BJ (cell line): ENCODE measurements at regions not wholly inside any gene's neighbourhood (a gene's known extent, or its start where the extent isn't known, plus 50 kb on each side); places are given as distances from the start of the nearest gene placed in this dataset.

ENCODE experiments used
- CTCF ChIA-PET: fragments of 350-600 bp; formaldehyde crosslinking; extraction: SDS; loops from one replicate; lab custom pipeline; 2021; ENCODE audit warnings: antibody characterized with exemption, inconsistent platforms; lab: Yijun Ruan, JAX
- POLR2A ChIA-PET: fragments of 300-600 bp; sonication (Branson Sonifier 250); formaldehyde crosslinking; extraction: SDS; loops from one replicate; lab custom pipeline; 2021; ENCODE audit warnings: antibody characterized with exemption; lab: Charles Lee
- DNase-seq: peaks from one replicate; pipeline ENCODE4 v3.0.0-alpha.2; 2011; ENCODE audit warnings: low read depth
- H3K27me3 ChIP-seq: 2 replicates; pipeline ENCODE4 v1.6.0; 2011; ENCODE audit warnings: low read length; ENCODE audit not compliant: control insufficient read depth, insufficient read depth
- H3K36me3 ChIP-seq: 2 replicates; pipeline ENCODE4 v1.5.1; 2011; ENCODE audit warnings: low read length; ENCODE audit not compliant: control insufficient read depth, insufficient read depth
- H3K4me3 ChIP-seq: 2 replicates; pipeline ENCODE4 v1.5.1; 2011; ENCODE audit warnings: low read depth, mild to moderate bottlenecking, control low read depth, low read length
- CTCF ChIP-seq: IDR thresholded peaks from 2 replicates; pipeline ENCODE4 v1.5.1; 2011; ENCODE audit warnings: low read depth, mild to moderate bottlenecking, control low read depth, inconsistent platforms, low read length, moderate library complexity; ENCODE audit not compliant: insufficient read depth

DNA sequence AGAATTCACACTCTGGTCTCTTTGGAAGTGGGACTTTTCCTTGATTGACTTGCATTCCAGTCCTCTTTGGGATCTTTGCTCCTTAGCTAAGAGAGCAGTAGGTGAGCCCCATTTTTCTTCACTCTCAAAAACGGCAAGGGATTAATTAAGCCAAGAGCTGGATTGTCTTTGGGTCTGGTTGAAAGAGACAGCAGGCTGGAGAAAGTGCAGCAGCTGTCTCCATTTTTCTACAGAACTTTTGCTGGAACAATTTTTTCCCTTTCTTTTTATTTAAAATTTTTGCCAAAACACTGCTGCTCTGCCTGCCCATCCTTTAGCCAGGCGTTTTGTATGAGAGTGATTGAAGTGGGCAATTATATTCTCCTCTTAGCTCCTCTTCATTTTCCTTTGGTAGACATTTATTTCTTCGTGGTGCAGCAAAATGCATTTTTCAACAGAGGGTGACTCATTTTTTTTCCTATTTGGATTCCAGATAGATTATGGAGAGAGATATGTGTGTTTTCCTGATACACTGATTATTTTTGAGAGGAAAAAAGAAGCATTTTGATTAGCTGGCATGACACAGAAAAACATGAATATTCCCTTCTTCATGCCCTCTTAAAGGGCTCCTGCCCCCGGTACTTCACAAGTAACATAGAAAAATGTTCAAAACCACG lies 371.2 kb upstream of the NBEA start:
- TF ChIP-seq CTCF, result no peak
- ChIA-PET CTCF (no interaction called here), POLR2A (no interaction called here)
- H3K27me3 ChIP-seq, result no peaks in the 10 kb centered on the region
- no peaks in the 10 kb centered on the region for H3K36me3 ChIP-seq
- no peak overlapping the region for H3K4me3 ChIP-seq
- DNase-seq, result no peak

GRCh38 chr13:34571716-34572115 lies 370.4 kb upstream of the NBEA start:
- DNase-seq, result no peak
- TF ChIP-seq CTCF, result no peak
- no peaks in the 10 kb centered on the region for H3K36me3 ChIP-seq
- H3K27me3 ChIP-seq, result no peaks in the 10 kb centered on the region; the same call in 1 of the 2 replicates
- H3K4me3 ChIP-seq, result no peak overlapping the region
- ChIA-PET POLR2A (no interaction called here), CTCF (no interaction called here)

GRCh38 chr13:34577051-34577450 lies 365.0 kb upstream of the NBEA start:
- DNase-seq, result no peak
- CTCF ChIA-PET, result interaction anchor here (0.7 to 1.4 kb wide), 2 partner anchors 12 to 357 kb away, joined by 3 to 5 read pairs; no protein-coding TSS in a partner anchor
- POLR2A ChIA-PET, result no interaction called here
- no peak for TF ChIP-seq CTCF
- no peak overlapping the region for H3K4me3 ChIP-seq
- no peaks in the 10 kb centered on the region; the same call in 1 of the 2 replicates for H3K27me3 ChIP-seq
- no peaks in the 10 kb centered on the region for H3K36me3 ChIP-seq

GRCh38 chr13:34578471-34578870 lies 363.6 kb upstream of the NBEA start:
- no peak for DNase-seq
- ChIA-PET CTCF (interaction anchor here (0.5 kb wide), 1 partner anchor 11 kb away, joined by 3 read pairs; no protein-coding TSS in a partner anchor), POLR2A (no interaction called here)
- Histone ChIP-seq H3K4me3 (no peak overlapping the region), H3K27me3 (no peaks in the 10 kb centered on the region; the same call in 1 of the 2 replicates), H3K36me3 (no peaks in the 10 kb centered on the region)
- no peak for TF ChIP-seq CTCF

DNA sequence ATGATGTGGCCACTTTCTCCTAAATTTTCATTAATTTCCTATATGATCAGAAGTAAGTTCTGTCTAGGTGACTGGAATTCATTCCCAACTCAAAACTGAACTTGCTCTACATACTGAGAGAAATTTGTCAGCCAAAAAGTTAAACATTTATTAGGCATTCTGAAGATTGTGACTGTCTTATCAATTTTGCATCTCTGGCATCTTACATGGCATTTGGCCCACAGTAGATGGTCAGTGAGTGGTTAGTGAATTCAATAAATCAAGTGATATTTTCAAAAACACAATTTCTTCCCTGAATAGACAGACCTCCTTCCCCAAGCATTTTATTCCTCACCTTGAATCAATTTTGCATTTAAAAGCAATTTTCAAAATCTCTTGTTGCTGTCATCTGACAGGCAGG lies 363.2 kb upstream of the NBEA start:
- no peak for DNase-seq

More for the DNA sequence above, 363.2 kb upstream of the NBEA start:
- Histone ChIP-seq H3K36me3 (no peaks in the 10 kb centered on the region), H3K4me3 (no peak overlapping the region), H3K27me3 (no peaks in the 10 kb centered on the region; the same call in 1 of the 2 replicates)
- POLR2A ChIA-PET, result no interaction called here
- CTCF ChIA-PET, result interaction anchor here (0.5 kb wide), 1 partner anchor 11 kb away, joined by 3 read pairs; no protein-coding TSS in a partner anchor
- no peak for TF ChIP-seq CTCF
